CD4-positive, alpha-beta T cell (primary cell): ENCODE measurements at regions not wholly inside any gene's neighbourhood (a gene's known extent, or its start where the extent isn't known, plus 50 kb on each side); places are given as distances from the start of the nearest gene placed in this dataset.

Experiments
- ATAC-seq: fragments of 200-7000 bp; cut with Tn5 transposase; one replicate; pipeline ENCODE4 v1.10.0; 2022; ENCODE audit warnings: mild to moderate bottlenecking; ENCODE audit not compliant: poor library complexity
- CTCF ChIA-PET: fragments of 350-600 bp; sonication (Branson Sonifier 250); formaldehyde crosslinking; loops from one replicate; lab custom pipeline; 2021; ENCODE audit warnings: antibody characterized with exemption, inconsistent platforms; lab: Charles Lee
- POLR2A ChIA-PET: fragments of 350-600 bp; sonication (Branson Sonifier 250); formaldehyde crosslinking; loops from one replicate; lab custom pipeline; 2021; ENCODE audit warnings: antibody characterized with exemption, inconsistent platforms; lab: Charles Lee
- DNase-seq, 14 experiments: peaks; one replicate each; pipeline ENCODE4 v3.0.0-alpha.2; 2013 to 2020; ENCODE audit warnings: mixed read lengths in 2 of 14
- H3K27ac ChIP-seq, 2 donors: one replicate each; pipeline versions ENCODE4 v1.5.1 to v1.7.0; 2013; ENCODE audit warnings: low read length in 2 of 2, low read depth in 1 of 2, mild to moderate bottlenecking in 1 of 2
- H3K27me3 ChIP-seq, 2 experiments: 1 replicate in 1 of 2; 2 replicates in 1 of 2; pipeline versions ENCODE4 v1.6.1 to v1.7.0; 2013; ENCODE audit warnings: low read length in 2 of 2, control low read depth in 1 of 2, mild to moderate bottlenecking in 1 of 2, moderate library complexity in 1 of 2; ENCODE audit not compliant: insufficient read depth in 2 of 2, control insufficient read depth in 1 of 2
- H3K36me3 ChIP-seq: one replicate; pipeline ENCODE4 v1.6.1; 2013; ENCODE audit warnings: low read length, control low read depth; ENCODE audit not compliant: insufficient read depth
- H3K4me1 ChIP-seq: one replicate; pipeline ENCODE4 v1.6.1; 2013; ENCODE audit warnings: low read length, control low read depth; ENCODE audit not compliant: insufficient read depth
- H3K4me3 ChIP-seq: one replicate; pipeline ENCODE4 v1.5.1; 2013; ENCODE audit warnings: mild to moderate bottlenecking, low read length, moderate library complexity
- H3K9me3 ChIP-seq, 2 experiments: 1 replicate in 1 of 2; 2 replicates in 1 of 2; pipeline versions ENCODE4 v1.6.1 to v1.7.0; 2013; ENCODE audit warnings: low read length in 2 of 2, mild to moderate bottlenecking in 2 of 2, control low read depth in 1 of 2, moderate library complexity in 1 of 2; ENCODE audit not compliant: control insufficient read depth in 1 of 2, insufficient read depth in 1 of 2
- H3K27ac Mint-ChIP-seq: one replicate; pipeline ENCODE4 v1.8.0; 2020; ENCODE audit warnings: mixed read lengths
- H3K27me3 Mint-ChIP-seq: one replicate; pipeline ENCODE4 v1.8.0; 2021; ENCODE audit warnings: mixed read lengths
- H3K36me3 Mint-ChIP-seq: one replicate; pipeline ENCODE4 v1.8.0; 2021; ENCODE audit warnings: low read depth, mixed read lengths
- H3K4me1 Mint-ChIP-seq: one replicate; pipeline ENCODE4 v1.8.0; 2021; ENCODE audit warnings: low read depth, mixed read lengths
- H3K4me3 Mint-ChIP-seq: one replicate; pipeline ENCODE4 v1.8.0; 2020; ENCODE audit warnings: mild to moderate bottlenecking, mixed read lengths
- H3K9me3 Mint-ChIP-seq: one replicate; pipeline ENCODE4 v1.8.0; 2020; ENCODE audit warnings: mixed read lengths
- intact Hi-C, 2 experiments: fragments of 100-400 bp; cut with DNase I in 1 of 2; cut with micrococcal nuclease in 1 of 2; formaldehyde crosslinking; loops; one replicate each; pipeline versions ENCODE4 v1.15.1 to v1.9.0; 2023 to 2025; cut with DNase I, micrococcal nuclease
- TF ChIP-seq, protein P1 (sequence below): fragments of 200-600 bp; IDR thresholded peaks from one replicate; pipeline ENCODE4 v1.8.0; 2022; ENCODE audit warnings: antibody characterized with exemption, mild to moderate bottlenecking

DNA sequence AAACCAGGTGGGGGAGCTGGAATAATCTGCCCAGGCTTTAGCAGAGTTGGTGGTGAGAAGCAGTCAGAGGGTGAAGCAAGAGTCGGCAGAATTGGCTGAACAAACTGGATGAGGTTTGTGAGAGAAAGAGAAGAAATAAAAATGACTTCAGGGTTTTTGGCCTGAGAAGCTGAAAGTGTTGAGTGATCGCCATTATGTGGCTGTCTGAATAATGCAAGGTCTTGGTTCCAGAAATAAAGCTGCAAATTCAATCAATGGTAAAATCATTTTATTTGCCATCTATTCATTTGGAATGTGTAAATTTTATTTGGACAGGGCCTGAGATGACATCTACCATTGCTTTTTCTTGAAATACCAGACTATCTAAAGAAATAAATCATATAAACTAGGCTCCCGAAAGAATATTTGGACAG lies 50.4 kb upstream of the DAB2 start:
- Histone ChIP-seq H3K4me1 (no peaks in the 10 kb centered on the region), H3K9me3 (no peaks in the 10 kb centered on the region), H3K27ac (no peak overlapping the region), H3K27me3 (peaks cover 0 to 5% of the 10 kb centered on the region in 2 experiments), H3K36me3 (no peaks in the 10 kb centered on the region), H3K4me3 (no peak overlapping the region)
- Mint-ChIP-seq H3K4me1 (no peaks in the 10 kb centered on the region), H3K27me3 (peaks cover 2% of the 10 kb centered on the region), H3K36me3 (no peaks in the 10 kb centered on the region), H3K4me3 (no peak overlapping the region), H3K27ac (no peak overlapping the region), H3K9me3 (no peaks in the 10 kb centered on the region)
- CTCF ChIA-PET, result no interaction called here
- TF ChIP-seq, protein P1, sequence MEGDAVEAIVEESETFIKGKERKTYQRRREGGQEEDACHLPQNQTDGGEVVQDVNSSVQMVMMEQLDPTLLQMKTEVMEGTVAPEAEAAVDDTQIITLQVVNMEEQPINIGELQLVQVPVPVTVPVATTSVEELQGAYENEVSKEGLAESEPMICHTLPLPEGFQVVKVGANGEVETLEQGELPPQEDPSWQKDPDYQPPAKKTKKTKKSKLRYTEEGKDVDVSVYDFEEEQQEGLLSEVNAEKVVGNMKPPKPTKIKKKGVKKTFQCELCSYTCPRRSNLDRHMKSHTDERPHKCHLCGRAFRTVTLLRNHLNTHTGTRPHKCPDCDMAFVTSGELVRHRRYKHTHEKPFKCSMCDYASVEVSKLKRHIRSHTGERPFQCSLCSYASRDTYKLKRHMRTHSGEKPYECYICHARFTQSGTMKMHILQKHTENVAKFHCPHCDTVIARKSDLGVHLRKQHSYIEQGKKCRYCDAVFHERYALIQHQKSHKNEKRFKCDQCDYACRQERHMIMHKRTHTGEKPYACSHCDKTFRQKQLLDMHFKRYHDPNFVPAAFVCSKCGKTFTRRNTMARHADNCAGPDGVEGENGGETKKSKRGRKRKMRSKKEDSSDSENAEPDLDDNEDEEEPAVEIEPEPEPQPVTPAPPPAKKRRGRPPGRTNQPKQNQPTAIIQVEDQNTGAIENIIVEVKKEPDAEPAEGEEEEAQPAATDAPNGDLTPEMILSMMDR, result no peak
- ATAC-seq (no peak), DNase-seq (no peak)
- POLR2A ChIA-PET, result no interaction called here
- intact Hi-C loops, result no loop called here
